ENCODE measurements at regions not wholly inside any gene's neighbourhood (a gene's known extent, or its start where the extent isn't known, plus 50 kb on each side); places are given as distances from the start of the nearest gene placed in this dataset.

- H3K4me2 ChIP-seq (ENCODE audit: insufficient read depth, low read length), result no peak overlapping the region
- ATAC-seq (no peak), DNase-seq (ENCODE audit: extremely low read depth in 1 of 4, low spot score in 3 of 4) (no peak), FAIRE-seq (no peak)
- under 1% methylated on average over 8 of the region's 8 CpGs for WGBS (ENCODE audit: insufficient coverage, low coverage, missing lambda C conversion rate)
- ChIA-PET POLR2A (no interaction called here), CTCF (ENCODE audit: low intra/inter-chr PET ratio) (no interaction called here)
- H3K4me1 ChIP-seq (replicated peaks in 1 of 2; ENCODE audit: control insufficient read depth in 2 of 2, insufficient read depth in 2 of 2, low read length in 2 of 2), result no peaks in the 10 kb centered on the region
- no peaks in the 10 kb centered on the region for H3K79me2 ChIP-seq (ENCODE audit: control insufficient read depth, insufficient read depth, low read length)
- no peak for TF ChIP-seq ZNF121 (CRISPR knock-in tag; conservative IDR thresholded peaks at IDR 0.05)
- no peak for TF ChIP-seq ETS1 (conservative IDR thresholded peaks at IDR 0.05; ENCODE audit: control insufficient read depth, low read depth, low read length)
- TF ChIP-seq ZNF24 (IDR thresholded peaks at IDR 0.05), result no peak
- intact Hi-C loops (cut with micrococcal nuclease) (no loop called here), in situ Hi-C loops (cut with MboI) (no loop called here)
- H3K9me3 ChIP-seq (replicated peaks; ENCODE audit: control insufficient read depth, insufficient read depth, low read depth, low read length), result 0 out of 2 replicates have a peak, but pooled peaks cover 7% of the 10 kb centered on the region
- no peak overlapping the region for H3K9ac ChIP-seq (ENCODE audit: insufficient read depth in 1 of 2, low read depth in 2 of 2, low read length in 2 of 2)
- H3K36me3 ChIP-seq (ENCODE audit: control insufficient read depth, insufficient read depth, low read length), result no peaks in the 10 kb centered on the region
- BruUV-seq (replicated peaks), result no TSS peak
- H4K20me1 ChIP-seq (replicated peaks; ENCODE audit: control insufficient read depth, insufficient read depth, low read length), result no peaks in the 10 kb centered on the region
- no peak overlapping the region for H2AFZ ChIP-seq (ENCODE audit: low read depth, low read length)
- no peak overlapping the region for H3K27ac ChIP-seq (ENCODE audit: extremely low read depth, low read depth, low read length)
- H3K4me3 ChIP-seq, result no peak overlapping the region
- no peaks in the 10 kb centered on the region for H3K9me1 ChIP-seq (ENCODE audit: control insufficient read depth, insufficient read depth, low read length)
- peaks cover 0 to 3% of the 10 kb centered on the region in 2 experiments; a peak in 2 of 5 replicates for H3K27me3 ChIP-seq (ENCODE audit: control insufficient read depth in 2 of 2, insufficient read depth in 2 of 2, low read length in 2 of 2)
These were observed 218.5 kb upstream of the IRX1 start for GRCh38 chr5:3377176-3377575.

- CTCF ChIA-PET (ENCODE audit: low intra/inter-chr PET ratio), result no interaction called here
- Histone ChIP-seq H3K27ac (ENCODE audit: extremely low read depth, low read depth, low read length) (no peak overlapping the region), H3K79me2 (ENCODE audit: control insufficient read depth, insufficient read depth, low read length) (no peaks in the 10 kb centered on the region), H3K27me3 (ENCODE audit: control insufficient read depth in 2 of 2, insufficient read depth in 2 of 2, low read length in 2 of 2) (no peaks in the 10 kb centered on the region; a peak in 1 of 5 replicates), H3K9ac (ENCODE audit: insufficient read depth in 1 of 2, low read depth in 2 of 2, low read length in 2 of 2) (no peak overlapping the region), H3K36me3 (ENCODE audit: control insufficient read depth, insufficient read depth, low read length) (no peaks in the 10 kb centered on the region), H3K9me3 (replicated peaks; ENCODE audit: control insufficient read depth, insufficient read depth, low read depth, low read length) (0 out of 2 replicates have a peak, but pooled peaks cover 7% of the 10 kb centered on the region), H4K20me1 (replicated peaks; ENCODE audit: control insufficient read depth, insufficient read depth, low read length) (no peaks in the 10 kb centered on the region), H3K4me3 (no peak overlapping the region), H3K4me1 (replicated peaks in 1 of 2; ENCODE audit: control insufficient read depth in 2 of 2, insufficient read depth in 2 of 2, low read length in 2 of 2) (no peaks in the 10 kb centered on the region), H3K9me1 (ENCODE audit: control insufficient read depth, insufficient read depth, low read length) (no peaks in the 10 kb centered on the region), H3K4me2 (ENCODE audit: insufficient read depth, low read length) (no peak overlapping the region), H2AFZ (ENCODE audit: low read depth, low read length) (no peak overlapping the region)
- in situ Hi-C loops (cut with MboI) (no loop called here), intact Hi-C loops (cut with micrococcal nuclease) (no loop called here)
- no TSS peak for BruUV-seq (replicated peaks)
- DNase-seq (ENCODE audit: extremely low read depth in 1 of 4, low spot score in 3 of 4) (no peak), FAIRE-seq (no peak), ATAC-seq (no peak)
- no peak for TF ChIP-seq ZNF778 (CRISPR knock-in tag; IDR thresholded peaks at IDR 0.05)
- TF ChIP-seq ZC3H11A (IDR thresholded peaks at IDR 0.05; ENCODE audit: low read depth, low read length), result no peak
- TF ChIP-seq NCOA1 (IDR thresholded peaks at IDR 0.05; ENCODE audit: low read depth), result no peak
- no peak for TF ChIP-seq CHD4 (IDR thresholded peaks at IDR 0.05; ENCODE audit: insufficient read depth, insufficient replicate concordance, low read depth, low read length, poor library complexity, severe bottlenecking)
- TF ChIP-seq ATF2 (CRISPR knock-in tag; IDR thresholded peaks at IDR 0.05), result no peak
- WGBS (ENCODE audit: insufficient coverage, low coverage, missing lambda C conversion rate), result 1% methylated on average over 6 of the region's 6 CpGs
- POLR2A ChIA-PET, result no interaction called here
These were observed 219.0 kb upstream of the IRX1 start for GRCh38 chr5:3376611-3377010.
